Ectodermal cell (in vitro differentiated cells): ENCODE measurements at regions not wholly inside any gene's neighbourhood (a gene's known extent, or its start where the extent isn't known, plus 50 kb on each side); places are given as distances from the start of the nearest gene placed in this dataset.
"Not testable (repeated sequence)": the region's sequence is repeated elsewhere in the genome, so short reads cannot be mapped to it uniquely, and the experiment has no call there.

Source experiments
- H3K27ac ChIP-seq: 2 replicates; pipeline ENCODE4 v1.7.0; 2013; ENCODE audit warnings: mild to moderate bottlenecking, low read depth, low read length; ENCODE audit not compliant: insufficient read depth, poor library complexity, severe bottlenecking
- H3K27me3 ChIP-seq: 2 replicates; pipeline ENCODE4 v1.7.0; 2013; ENCODE audit warnings: mild to moderate bottlenecking, low read length; ENCODE audit not compliant: insufficient read depth, control insufficient read depth, poor library complexity, severe bottlenecking
- H3K36me3 ChIP-seq: one replicate; pipeline ENCODE4 v1.7.0; 2013; ENCODE audit warnings: low read length; ENCODE audit not compliant: control insufficient read depth, insufficient read depth
- H3K4me1 ChIP-seq: one replicate; pipeline ENCODE4 v1.7.0; 2013; ENCODE audit warnings: low read length; ENCODE audit not compliant: control insufficient read depth, insufficient read depth
- H3K4me3 ChIP-seq: 2 replicates; pipeline ENCODE4 v1.7.0; 2013; ENCODE audit warnings: low read depth, low read length, control low read depth; ENCODE audit not compliant: insufficient read depth
- H3K9me3 ChIP-seq: 2 replicates; pipeline ENCODE4 v1.7.0; 2013; ENCODE audit warnings: mild to moderate bottlenecking, low read length, moderate library complexity; ENCODE audit not compliant: control insufficient read depth
- WGBS, 2 experiments: methylation state at CpG; one replicate each; pipeline ENCODE4 v1.1.7; 2013; ENCODE audit warnings: missing lambda C conversion rate in 2 of 2; 5-methylcytosine and 5-hydroxymethylcytosine counted together

- H3K4me3 ChIP-seq, result no peak overlapping the region
- WGBS, 2 experiments, result 63 to 66% methylated on average over 7 of the region's 7 CpGs
- peaks cover 11% of the 10 kb centered on the region for H3K4me1 ChIP-seq
- H3K27me3 ChIP-seq, result no peaks in the 10 kb centered on the region
- no peak overlapping the region for H3K27ac ChIP-seq
- no peaks in the 10 kb centered on the region for H3K9me3 ChIP-seq
- H3K36me3 ChIP-seq, result no peaks in the 10 kb centered on the region
Observed at GRCh38 chr18:49697757-49698524, 115.4 kb downstream of the ACAA2 start.

DNA sequence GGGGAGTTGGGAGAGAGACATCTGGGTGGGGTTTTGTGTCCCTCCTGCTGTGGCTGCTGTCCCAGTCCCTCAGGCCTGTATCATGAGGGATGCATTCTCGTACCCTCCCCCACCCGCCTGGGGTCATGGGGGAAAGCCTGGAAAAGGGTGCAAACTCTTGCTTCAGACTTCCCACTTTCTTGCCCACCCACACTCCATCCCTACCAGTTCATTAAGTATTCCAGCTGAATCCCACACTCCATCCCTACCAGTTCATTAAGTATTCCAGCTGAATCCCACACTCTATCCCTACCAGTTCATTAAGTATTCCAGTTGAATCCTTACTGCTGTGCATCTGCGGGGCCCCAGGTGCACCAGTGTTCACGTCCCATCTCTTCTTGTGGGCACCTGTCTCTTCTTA, 116.3 kb downstream of the ACAA2 start:
- peaks cover 11% of the 10 kb centered on the region for H3K4me1 ChIP-seq
- WGBS, 2 experiments, result 84 to 91% methylated on average over 4 of the region's 4 CpGs

DNA sequence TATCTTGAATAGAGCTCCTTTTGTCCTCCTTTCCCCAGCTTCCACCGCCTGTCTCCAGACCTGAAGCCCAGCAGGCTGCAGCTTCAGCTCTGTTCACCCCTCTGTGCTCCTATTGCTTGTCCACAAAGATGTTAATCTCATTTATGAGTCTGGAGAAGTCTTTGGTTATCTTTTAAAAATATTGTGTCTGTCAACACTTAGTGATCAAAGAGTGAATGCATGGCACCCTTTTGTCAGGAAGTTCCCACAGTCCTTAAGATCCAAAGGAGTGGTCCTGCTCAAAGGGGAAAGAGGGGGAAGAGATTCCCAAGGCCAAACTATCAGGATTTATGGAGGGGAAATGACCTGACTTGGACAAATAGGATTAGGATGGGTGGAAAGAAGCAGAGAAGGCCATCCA, 118.9 kb downstream of the ACAA2 start:
- WGBS, 2 experiments, result 70 to 84% methylated on average over 1 of the region's 1 CpG
- no peak overlapping the region for H3K4me3 ChIP-seq
- H3K9me3 ChIP-seq, result no peaks in the 10 kb centered on the region
- H3K36me3 ChIP-seq, result no peaks in the 10 kb centered on the region
- no peaks in the 10 kb centered on the region for H3K27me3 ChIP-seq
- H3K4me1 ChIP-seq, result peaks cover 11% of the 10 kb centered on the region
- H3K27ac ChIP-seq, result no peak overlapping the region

More for the DNA sequence above, 116.3 kb downstream of the ACAA2 start:
- Histone ChIP-seq H3K27ac (no peak overlapping the region), H3K4me3 (no peak overlapping the region), H3K9me3 (no peaks in the 10 kb centered on the region), H3K36me3 (no peaks in the 10 kb centered on the region), H3K27me3 (no peaks in the 10 kb centered on the region)

DNA sequence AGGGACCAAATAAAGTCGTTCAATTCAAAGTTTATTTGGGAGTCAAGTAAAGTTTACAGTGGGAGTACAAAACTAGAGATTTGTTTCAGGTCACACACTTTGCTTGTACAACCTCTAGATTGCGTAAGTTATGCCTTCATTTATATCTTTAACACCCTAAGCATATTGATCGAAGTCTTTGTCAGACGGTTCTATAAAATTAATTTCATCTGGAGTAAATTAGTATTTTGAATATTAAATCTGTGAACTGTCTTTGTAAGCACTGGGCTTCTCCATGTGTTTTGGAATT, 119.7 kb downstream of the ACAA2 start:
- Histone ChIP-seq H3K9me3 (no peaks in the 10 kb centered on the region), H3K36me3 (no peaks in the 10 kb centered on the region), H3K27me3 (no peaks in the 10 kb centered on the region), H3K4me1 (peaks cover 11% of the 10 kb centered on the region), H3K4me3 (no peak overlapping the region), H3K27ac (no peak overlapping the region)
- 81 to 91% methylated on average over 2 to 4 of the region's 4 CpGs for WGBS, 2 experiments

GRCh38 chr18:49692906-49693716, 120.2 kb downstream of the ACAA2 start:
- WGBS, 2 experiments, result 91 to 92% methylated on average over 10 of the region's 10 CpGs
- Histone ChIP-seq H3K9me3 (no peaks in the 10 kb centered on the region), H3K4me1 (peaks cover 7% of the 10 kb centered on the region), H3K4me3 (no peak overlapping the region), H3K27me3 (no peaks in the 10 kb centered on the region), H3K27ac (no peak overlapping the region), H3K36me3 (no peaks in the 10 kb centered on the region)

- Histone ChIP-seq H3K4me3 (no peak overlapping the region), H3K27me3 (no peaks in the 10 kb centered on the region), H3K9me3 (no peaks in the 10 kb centered on the region), H3K27ac (no peak overlapping the region), H3K36me3 (no peaks in the 10 kb centered on the region), H3K4me1 (no peaks in the 10 kb centered on the region)
- 87 to 90% methylated on average over 2 of the region's 2 CpGs for WGBS, 2 experiments
Observed at GRCh38 chr18:49691177-49691608, 122.1 kb downstream of the ACAA2 start.

DNA sequence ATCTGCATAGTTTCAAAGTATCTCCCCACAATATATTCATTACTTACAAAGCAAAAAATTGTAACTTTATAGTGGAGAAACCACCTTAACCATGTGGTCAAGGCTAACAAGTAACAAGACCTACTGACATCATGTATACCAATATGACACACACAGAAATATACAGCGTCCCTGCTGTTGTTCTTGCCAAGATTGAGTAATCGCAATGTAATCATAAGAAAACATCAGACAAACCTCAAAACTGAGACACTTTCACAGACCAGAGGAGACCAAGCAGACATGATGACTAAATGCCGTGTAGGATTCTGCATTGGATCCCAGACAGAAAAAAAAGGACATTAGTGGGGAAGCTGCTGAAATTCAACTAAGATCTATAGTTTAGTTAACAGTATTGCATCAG, 123.0 kb downstream of the ACAA2 start:
- Histone ChIP-seq H3K9me3 (no peaks in the 10 kb centered on the region), H3K36me3 (no peaks in the 10 kb centered on the region), H3K4me1 (no peaks in the 10 kb centered on the region), H3K27ac (no peak overlapping the region), H3K27me3 (no peaks in the 10 kb centered on the region), H3K4me3 (no peak overlapping the region)
- WGBS, 2 experiments, result 87 to 98% methylated on average over 3 of the region's 3 CpGs

- Histone ChIP-seq H3K27ac (no peak overlapping the region), H3K4me1 (no peaks in the 10 kb centered on the region), H3K27me3 (no peaks in the 10 kb centered on the region), H3K36me3 (no peaks in the 10 kb centered on the region), H3K9me3 (no peaks in the 10 kb centered on the region), H3K4me3 (no peak overlapping the region)
- 94 to 95% methylated on average over 6 of the region's 6 CpGs for WGBS, 2 experiments
Observed at GRCh38 chr18:49685231-49685942, 123.5 kb downstream of the LIPG start.

DNA sequence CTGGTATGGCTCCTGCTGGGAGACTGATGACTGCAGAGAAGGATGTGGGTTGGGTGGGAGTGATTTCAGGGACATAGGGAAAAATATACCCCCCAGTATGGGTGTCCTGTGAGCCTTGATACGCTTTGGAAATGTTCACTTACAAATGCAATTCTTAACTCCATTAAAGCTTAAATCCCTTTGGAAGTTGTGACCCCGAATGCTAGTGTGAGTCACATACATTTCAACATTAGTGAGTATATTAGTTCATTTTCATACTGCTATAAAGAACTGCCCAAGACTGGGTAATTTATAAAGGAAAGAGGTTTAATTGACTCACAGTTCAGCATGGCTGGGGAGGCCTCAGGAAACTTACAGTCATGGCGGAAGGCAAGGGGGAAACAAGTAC, 120.9 kb downstream of the LIPG start:
- not testable (repeated sequence) for H3K4me1 ChIP-seq, H3K27ac ChIP-seq, H3K9me3 ChIP-seq, H3K36me3 ChIP-seq, H3K4me3 ChIP-seq, H3K27me3 ChIP-seq
- 90 to 93% methylated on average over 3 of the region's 3 CpGs for WGBS, 2 experiments

DNA sequence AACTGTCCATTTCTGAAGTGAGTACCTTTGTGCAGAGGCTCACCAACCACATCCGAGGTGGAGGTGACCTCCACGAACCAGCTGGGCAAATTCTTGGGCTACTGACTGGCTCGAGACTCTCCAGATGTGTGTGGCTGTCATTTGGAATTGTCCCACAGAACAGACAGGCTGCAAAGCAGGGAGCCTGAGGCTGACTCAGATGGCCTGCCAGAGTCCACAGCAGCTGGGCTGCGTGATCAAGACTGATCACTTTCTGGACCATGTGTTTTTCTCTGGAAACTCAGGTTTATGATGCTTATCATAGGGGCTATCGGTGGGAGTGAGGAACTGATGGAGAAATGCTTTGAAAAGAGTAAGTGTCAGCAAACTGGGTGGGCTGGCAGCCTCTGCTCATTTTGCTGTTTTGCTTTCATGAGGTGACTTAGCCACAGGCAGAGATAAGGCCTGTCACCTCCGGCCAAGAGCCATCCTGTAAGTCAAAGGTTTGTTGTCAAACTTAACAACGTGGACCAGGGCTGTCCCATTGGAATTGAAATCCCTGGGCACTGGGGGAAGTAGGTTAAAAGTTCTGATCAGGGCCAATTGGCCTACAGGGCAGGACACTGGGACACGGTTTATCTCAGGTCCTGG, 120.4 kb downstream of the LIPG start:
- no peaks in the 10 kb centered on the region for H3K36me3 ChIP-seq
- no peaks in the 10 kb centered on the region for H3K27me3 ChIP-seq
- 91 to 92% methylated on average over 8 of the region's 8 CpGs for WGBS, 2 experiments
- H3K9me3 ChIP-seq, result no peaks in the 10 kb centered on the region
- no peaks in the 10 kb centered on the region for H3K4me1 ChIP-seq
- no peak overlapping the region for H3K27ac ChIP-seq
- no peak overlapping the region for H3K4me3 ChIP-seq
